ENCODE measurements at regions not wholly inside any gene's neighbourhood (a gene's known extent, or its start where the extent isn't known, plus 50 kb on each side); places are given as distances from the start of the nearest gene placed in this dataset.
"Not testable (repeated sequence)": the region's sequence is repeated elsewhere in the genome, so short reads cannot be mapped to it uniquely, and the experiment has no call there.

- CTCF ChIA-PET = no interaction called here
- Mint-ChIP-seq H3K27ac (no peak overlapping the region), H3K4me1 (ENCODE audit: low read depth) (peaks cover 11% of the 10 kb centered on the region), H3K36me3 (no peaks in the 10 kb centered on the region), H3K4me3 (no peak overlapping the region), H3K27me3 (no peaks in the 10 kb centered on the region), H3K9me3 (peaks cover 10% of the 10 kb centered on the region)
- no peak for DNase-seq
- intact Hi-C loops (cut with micrococcal nuclease) = no loop called here
- POLR2A ChIA-PET = no interaction called here
These were observed 62.0 kb downstream of the BARX1 start for GRCh38 chr9:93893194-93893593.

- H3K9me3 Mint-ChIP-seq = peaks cover 10% of the 10 kb centered on the region
- ChIA-PET POLR2A (no interaction called here), CTCF (no interaction called here)
- no peaks in the 10 kb centered on the region for H3K27me3 Mint-ChIP-seq
- no peaks in the 10 kb centered on the region for H3K36me3 Mint-ChIP-seq
- no peak for DNase-seq
- intact Hi-C loops (cut with micrococcal nuclease) = no loop called here
- peaks cover 6% of the 10 kb centered on the region for H3K4me1 Mint-ChIP-seq (ENCODE audit: low read depth)
- H3K4me3 Mint-ChIP-seq = no peak overlapping the region
- no peak overlapping the region for H3K27ac Mint-ChIP-seq
These were observed 62.4 kb downstream of the BARX1 start for GRCh38 chr9:93892748-93893147.

- no peak overlapping the region for H3K27ac Mint-ChIP-seq
- H3K27me3 Mint-ChIP-seq = peaks cover 2% of the 10 kb centered on the region
- CTCF ChIA-PET = interaction anchor here (0.8 kb wide), 1 partner anchor 71 kb away, joined by 4 read pairs; no protein-coding TSS in a partner anchor
- intact Hi-C loops (cut with micrococcal nuclease) = no loop called here
- POLR2A ChIA-PET = no interaction called here
- H3K4me3 Mint-ChIP-seq = no peak overlapping the region
- no peaks in the 10 kb centered on the region for H3K4me1 Mint-ChIP-seq (ENCODE audit: low read depth)
- peaks cover 10% of the 10 kb centered on the region for H3K9me3 Mint-ChIP-seq
- no peaks in the 10 kb centered on the region for H3K36me3 Mint-ChIP-seq
- no peak for DNase-seq
These were observed 63.4 kb downstream of the BARX1 start for GRCh38 chr9:93891549-93892310.

GRCh38 chr9:93891050-93891449 is 64.1 kb downstream of the BARX1 start:
- CTCF ChIA-PET = no interaction called here
- no peak overlapping the region for H3K4me3 Mint-ChIP-seq
- POLR2A ChIA-PET = no interaction called here
- H3K9me3 Mint-ChIP-seq = peaks cover 10% of the 10 kb centered on the region
- peaks cover 2% of the 10 kb centered on the region for H3K27me3 Mint-ChIP-seq
- no peaks in the 10 kb centered on the region for H3K4me1 Mint-ChIP-seq (ENCODE audit: low read depth)
- H3K36me3 Mint-ChIP-seq = no peaks in the 10 kb centered on the region
- no peak overlapping the region for H3K27ac Mint-ChIP-seq
- DNase-seq = no peak
- intact Hi-C loops (cut with micrococcal nuclease) = no loop called here

- peaks cover 10% of the 10 kb centered on the region for H3K9me3 Mint-ChIP-seq
- POLR2A ChIA-PET = no interaction called here
- CTCF ChIA-PET = no interaction called here
- H3K27ac Mint-ChIP-seq = no peak overlapping the region
- DNase-seq = no peak
- H3K4me1 Mint-ChIP-seq (ENCODE audit: low read depth) = no peaks in the 10 kb centered on the region
- no peak overlapping the region for H3K4me3 Mint-ChIP-seq
- H3K36me3 Mint-ChIP-seq = no peaks in the 10 kb centered on the region
- intact Hi-C loops (cut with micrococcal nuclease) = no loop called here
- peaks cover 2% of the 10 kb centered on the region for H3K27me3 Mint-ChIP-seq
These were observed 64.7 kb downstream of the BARX1 start for GRCh38 chr9:93890436-93890935.

GRCh38 chr9:93886911-93887310 is 68.2 kb downstream of the BARX1 start:
- H3K27ac Mint-ChIP-seq = no peak overlapping the region
- no peaks in the 10 kb centered on the region for H3K9me3 Mint-ChIP-seq
- no peak overlapping the region for H3K4me3 Mint-ChIP-seq
- ChIA-PET CTCF (no interaction called here), POLR2A (no interaction called here)
- no peaks in the 10 kb centered on the region for H3K4me1 Mint-ChIP-seq (ENCODE audit: low read depth)
- intact Hi-C loops (cut with micrococcal nuclease) = no loop called here
- H3K27me3 Mint-ChIP-seq = peaks cover 8% of the 10 kb centered on the region
- no peak for DNase-seq
- H3K36me3 Mint-ChIP-seq = no peaks in the 10 kb centered on the region

GRCh38 chr9:93884808-93885207 is 70.3 kb downstream of the BARX1 start:
- H3K27ac Mint-ChIP-seq = no peak overlapping the region
- ChIA-PET CTCF (no interaction called here), POLR2A (no interaction called here)
- DNase-seq = no peak
- H3K4me3 Mint-ChIP-seq = no peak overlapping the region
- intact Hi-C loops (cut with micrococcal nuclease) = no loop called here
- no peaks in the 10 kb centered on the region for H3K4me1 Mint-ChIP-seq (ENCODE audit: low read depth)
- no peaks in the 10 kb centered on the region for H3K9me3 Mint-ChIP-seq
- H3K27me3 Mint-ChIP-seq = peaks cover 13% of the 10 kb centered on the region
- H3K36me3 Mint-ChIP-seq = no peaks in the 10 kb centered on the region

GRCh38 chr9:93879662-93880407 is 75.3 kb downstream of the BARX1 start:
- H3K36me3 Mint-ChIP-seq; POLR2A ChIA-PET; H3K4me3 Mint-ChIP-seq; H3K4me1 Mint-ChIP-seq (ENCODE audit: low read depth); DNase-seq; H3K27ac Mint-ChIP-seq; CTCF ChIA-PET; intact Hi-C loops (cut with micrococcal nuclease): not testable (repeated sequence)
- peaks cover 13% of the 10 kb centered on the region for H3K9me3 Mint-ChIP-seq
- peaks cover 14% of the 10 kb centered on the region for H3K27me3 Mint-ChIP-seq

- ChIA-PET CTCF (no interaction called here), POLR2A (no interaction called here)
- peaks cover 5% of the 10 kb centered on the region for H3K27me3 Mint-ChIP-seq
- H3K27ac Mint-ChIP-seq = no peak overlapping the region
- peaks cover 8% of the 10 kb centered on the region for H3K36me3 Mint-ChIP-seq
- H3K4me3 Mint-ChIP-seq = no peak overlapping the region
- intact Hi-C loops (cut with micrococcal nuclease) = no loop called here
- peaks cover 31% of the 10 kb centered on the region for H3K9me3 Mint-ChIP-seq
- H3K4me1 Mint-ChIP-seq (ENCODE audit: low read depth) = no peaks in the 10 kb centered on the region
- no peak for DNase-seq
These were observed 79.8 kb downstream of the BARX1 start for GRCh38 chr9:93875330-93875729.

- intact Hi-C loops (cut with micrococcal nuclease) = no loop called here
- H3K36me3 Mint-ChIP-seq = peaks cover 8% of the 10 kb centered on the region
- ChIA-PET POLR2A (no interaction called here), CTCF (no interaction called here)
- no peak for DNase-seq
- H3K27me3 Mint-ChIP-seq = peaks cover 5% of the 10 kb centered on the region
- H3K27ac Mint-ChIP-seq = no peak overlapping the region
- H3K4me3 Mint-ChIP-seq = no peak overlapping the region
- peaks cover 31% of the 10 kb centered on the region for H3K9me3 Mint-ChIP-seq
- H3K4me1 Mint-ChIP-seq (ENCODE audit: low read depth) = no peaks in the 10 kb centered on the region
These were observed 80.9 kb downstream of the BARX1 start for GRCh38 chr9:93874242-93874641.

- DNase-seq = no peak
- intact Hi-C loops (cut with micrococcal nuclease) = no loop called here
- Mint-ChIP-seq H3K27ac (no peak overlapping the region), H3K27me3 (peaks cover 9% of the 10 kb centered on the region), H3K36me3 (peaks cover 8% of the 10 kb centered on the region), H3K4me1 (ENCODE audit: low read depth) (no peaks in the 10 kb centered on the region), H3K4me3 (no peak overlapping the region), H3K9me3 (peaks cover 30% of the 10 kb centered on the region)
- ChIA-PET CTCF (no interaction called here), POLR2A (no interaction called here)
These were observed 83.9 kb downstream of the BARX1 start for GRCh38 chr9:93871286-93871685.

GRCh38 chr9:93869863-93870262 is 85.3 kb downstream of the BARX1 start:
- Mint-ChIP-seq H3K27ac (no peak overlapping the region), H3K27me3 (peaks cover 9% of the 10 kb centered on the region), H3K4me3 (no peak overlapping the region), H3K4me1 (ENCODE audit: low read depth) (no peaks in the 10 kb centered on the region), H3K36me3 (peaks cover 2% of the 10 kb centered on the region), H3K9me3 (peaks cover 18% of the 10 kb centered on the region)
- POLR2A ChIA-PET = no interaction called here
- CTCF ChIA-PET = no interaction called here
- no peak for DNase-seq
- intact Hi-C loops (cut with micrococcal nuclease) = no loop called here

- H3K9me3 Mint-ChIP-seq = peaks cover 10% of the 10 kb centered on the region
- no peak for DNase-seq
- no peaks in the 10 kb centered on the region for H3K36me3 Mint-ChIP-seq
- no peak overlapping the region for H3K4me3 Mint-ChIP-seq
- H3K27ac Mint-ChIP-seq = no peak overlapping the region
- peaks cover 10% of the 10 kb centered on the region for H3K27me3 Mint-ChIP-seq
- ChIA-PET POLR2A (no interaction called here), CTCF (no interaction called here)
- no peaks in the 10 kb centered on the region for H3K4me1 Mint-ChIP-seq (ENCODE audit: low read depth)
- intact Hi-C loops (cut with micrococcal nuclease) = no loop called here
These were observed 86.1 kb downstream of the BARX1 start for GRCh38 chr9:93869088-93869487.

Measured in activated CD4-positive, alpha-beta memory T cell treated with anti-CD3 and anti-CD28 coated beads for 36 hours (primary cell).